NT2/D1 (cell line): ENCODE measurements at regions not wholly inside any gene's neighbourhood (a gene's known extent, or its start where the extent isn't known, plus 50 kb on each side); places are given as distances from the start of the nearest gene placed in this dataset.

Experiments used
- SUZ12 ChIP-seq: IDR thresholded peaks from 2 replicates; pipeline ENCODE4 v1.6.1; 2011; ENCODE audit not compliant: insufficient read length, insufficient read depth; ENCODE audit errors: extremely low read depth
- YY1 ChIP-seq: IDR thresholded peaks from 2 replicates; pipeline ENCODE4 v1.6.1; 2011; ENCODE audit not compliant: insufficient read length, insufficient read depth
- ZNF274 ChIP-seq: IDR thresholded peaks from 2 replicates; pipeline ENCODE4 v1.6.1; 2011; ENCODE audit warnings: mild to moderate bottlenecking, low read depth, low read length

DNA sequence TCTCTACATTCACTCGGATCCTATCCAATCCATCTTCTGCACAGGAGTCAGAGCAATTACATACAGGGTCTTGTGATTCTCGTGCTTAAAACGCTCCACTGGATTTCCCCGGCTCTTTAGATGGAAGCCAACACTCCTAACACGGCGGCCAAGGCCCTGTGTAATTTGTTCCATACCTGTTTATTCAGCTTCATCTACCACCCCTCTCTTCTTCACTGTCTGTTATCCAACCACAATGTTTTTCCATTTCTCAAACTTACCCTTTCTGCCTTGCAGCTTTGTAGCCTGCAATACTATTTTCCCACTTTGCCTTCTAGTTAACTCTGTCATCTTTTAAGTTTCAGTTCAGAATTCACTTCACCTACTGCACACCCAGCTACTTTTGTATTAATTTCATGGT is 249.6 kb upstream of the USP25 start:
- TF ChIP-seq ZNF274 (no peak), SUZ12 (no peak), YY1 (no peak)
